ENCODE measurements at regions not wholly inside any gene's neighbourhood (a gene's known extent, or its start where the extent isn't known, plus 50 kb on each side); places are given as distances from the start of the nearest gene placed in this dataset.

- TF ChIP-seq CTCF (IDR thresholded peaks at IDR 0.05; ENCODE audit: low read depth, low read length): no peak
- DNase-seq (ENCODE audit: extremely low read depth, low read depth): no peak
Observed at GRCh38 chr1:213821175-213821942, 166.4 kb upstream of the PROX1 start.

DNA sequence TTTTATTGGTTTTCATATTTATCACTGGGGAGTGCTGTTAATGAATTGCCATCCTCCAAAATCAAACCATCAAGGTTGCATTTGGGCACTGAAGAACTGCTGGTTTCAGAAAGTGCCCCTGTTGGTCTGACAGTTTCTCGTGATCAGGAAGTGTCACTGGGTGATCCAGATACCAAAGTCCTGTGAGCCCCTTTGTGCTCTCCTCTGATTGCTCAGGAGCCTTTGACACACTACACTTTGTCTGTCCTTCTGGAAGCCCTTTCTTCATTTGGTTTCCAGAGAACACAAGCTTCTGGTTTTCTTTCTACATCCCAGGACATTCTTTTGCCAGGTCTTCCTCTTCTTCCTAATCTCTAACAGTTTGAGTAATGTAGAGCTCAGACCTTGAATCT is 165.8 kb upstream of the PROX1 start:
- no peak for DNase-seq (ENCODE audit: extremely low read depth, low read depth)

DNA sequence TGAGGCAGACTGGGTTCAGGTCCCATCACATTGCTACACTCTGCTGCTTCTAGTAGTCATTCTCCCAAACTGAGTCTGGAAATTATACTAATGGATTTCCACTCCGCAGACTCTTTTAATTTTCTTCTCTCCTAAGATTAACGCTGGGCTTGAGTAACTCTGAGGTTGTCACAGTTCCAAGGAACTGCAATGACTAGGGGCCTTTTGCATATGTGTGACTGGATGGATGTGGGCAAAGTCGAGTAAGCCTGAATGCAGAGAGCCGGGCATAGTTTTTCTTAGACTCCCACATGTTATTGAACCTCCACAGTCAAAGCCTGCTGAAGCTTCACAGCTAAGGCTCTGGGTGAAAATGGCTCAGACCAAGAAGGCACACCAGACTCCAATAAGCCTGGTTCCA is 160.9 kb upstream of the PROX1 start:
- no peak for DNase-seq (ENCODE audit: extremely low read depth, low read depth)
- TF ChIP-seq CTCF (IDR thresholded peaks at IDR 0.05; ENCODE audit: low read depth, low read length): no peak

More for the DNA sequence above, 165.8 kb upstream of the PROX1 start:
- TF ChIP-seq CTCF (IDR thresholded peaks at IDR 0.05; ENCODE audit: low read depth, low read length): no peak

DNA sequence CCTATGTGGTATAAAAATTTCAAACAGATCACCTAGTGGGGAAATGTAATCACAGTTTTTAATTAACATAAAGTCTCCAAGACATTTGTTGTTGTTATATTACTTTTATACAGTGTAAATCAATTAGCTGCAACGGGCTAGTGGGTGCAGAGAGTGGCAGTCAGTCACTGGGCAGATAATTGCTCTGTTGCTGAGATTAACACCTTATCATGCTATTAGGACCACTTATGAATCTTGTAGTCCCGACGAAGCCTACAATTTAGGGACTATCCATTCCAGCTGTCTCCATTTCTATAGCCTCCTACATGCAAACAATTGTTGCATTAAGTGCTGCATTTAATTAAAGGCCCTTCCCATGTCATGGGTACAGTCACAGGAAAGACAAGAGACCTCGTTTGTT is 158.9 kb upstream of the PROX1 start:
- no peak for DNase-seq (ENCODE audit: extremely low read depth, low read depth)
- no peak for TF ChIP-seq CTCF (IDR thresholded peaks at IDR 0.05; ENCODE audit: low read depth, low read length)

DNA sequence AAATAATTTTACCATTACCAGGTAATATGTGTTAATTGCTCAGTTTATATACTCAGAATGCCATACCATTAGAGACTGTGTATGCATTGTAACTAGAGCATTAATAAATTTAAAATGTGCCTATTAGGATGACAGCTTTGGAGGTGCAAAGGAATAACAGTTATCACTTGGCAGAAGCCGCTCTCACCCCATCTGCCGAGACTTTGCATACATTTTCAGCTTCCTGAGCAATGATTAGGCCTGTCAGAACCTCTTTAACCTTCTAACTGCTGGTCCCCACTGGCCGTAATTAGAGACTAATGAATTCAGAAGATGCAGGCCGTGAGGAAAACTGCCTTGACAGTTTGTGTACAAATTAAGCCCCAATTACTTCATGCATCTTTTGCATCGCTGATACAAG is 158.0 kb upstream of the PROX1 start:
- TF ChIP-seq CTCF (IDR thresholded peaks at IDR 0.05; ENCODE audit: low read depth, low read length): no peak
- DNase-seq (ENCODE audit: extremely low read depth, low read depth): no peak

- DNase-seq (ENCODE audit: extremely low read depth, low read depth): no peak
- no peak for TF ChIP-seq CTCF (IDR thresholded peaks at IDR 0.05; ENCODE audit: low read depth, low read length)
Observed at GRCh38 chr1:213830371-213830770, 157.4 kb upstream of the PROX1 start.

GRCh38 chr1:213840575-213840974 is 147.2 kb upstream of the PROX1 start:
- DNase-seq (ENCODE audit: extremely low read depth, low read depth): no peak
- no peak for TF ChIP-seq CTCF (IDR thresholded peaks at IDR 0.05; ENCODE audit: low read depth, low read length)

Measured in AG09319 (cell line).